ENCODE measurements at regions not wholly inside any gene's neighbourhood (a gene's known extent, or its start where the extent isn't known, plus 50 kb on each side); places are given as distances from the start of the nearest gene placed in this dataset.

DNA sequence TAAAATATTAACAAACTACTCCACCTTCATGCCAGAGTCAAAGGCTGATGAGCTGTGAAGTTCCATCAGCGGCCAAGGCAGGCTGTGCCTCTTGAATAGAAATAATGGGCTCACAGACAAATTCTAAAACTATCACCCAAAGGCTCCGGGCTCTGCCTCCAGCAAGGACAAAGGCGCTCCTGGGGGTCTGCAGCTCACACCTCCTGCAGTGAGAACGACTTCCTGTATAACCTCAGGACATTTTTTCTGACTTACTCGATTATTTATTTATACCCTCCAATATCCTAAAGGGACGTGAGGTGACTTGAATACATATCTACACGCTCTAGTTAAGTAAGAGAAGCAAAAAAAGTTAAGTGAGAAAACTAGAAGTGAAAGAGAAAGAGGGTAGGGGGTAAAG lies 500.7 kb downstream of the CCSER2 start:
- TF ChIP-seq, protein P1, sequence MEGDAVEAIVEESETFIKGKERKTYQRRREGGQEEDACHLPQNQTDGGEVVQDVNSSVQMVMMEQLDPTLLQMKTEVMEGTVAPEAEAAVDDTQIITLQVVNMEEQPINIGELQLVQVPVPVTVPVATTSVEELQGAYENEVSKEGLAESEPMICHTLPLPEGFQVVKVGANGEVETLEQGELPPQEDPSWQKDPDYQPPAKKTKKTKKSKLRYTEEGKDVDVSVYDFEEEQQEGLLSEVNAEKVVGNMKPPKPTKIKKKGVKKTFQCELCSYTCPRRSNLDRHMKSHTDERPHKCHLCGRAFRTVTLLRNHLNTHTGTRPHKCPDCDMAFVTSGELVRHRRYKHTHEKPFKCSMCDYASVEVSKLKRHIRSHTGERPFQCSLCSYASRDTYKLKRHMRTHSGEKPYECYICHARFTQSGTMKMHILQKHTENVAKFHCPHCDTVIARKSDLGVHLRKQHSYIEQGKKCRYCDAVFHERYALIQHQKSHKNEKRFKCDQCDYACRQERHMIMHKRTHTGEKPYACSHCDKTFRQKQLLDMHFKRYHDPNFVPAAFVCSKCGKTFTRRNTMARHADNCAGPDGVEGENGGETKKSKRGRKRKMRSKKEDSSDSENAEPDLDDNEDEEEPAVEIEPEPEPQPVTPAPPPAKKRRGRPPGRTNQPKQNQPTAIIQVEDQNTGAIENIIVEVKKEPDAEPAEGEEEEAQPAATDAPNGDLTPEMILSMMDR (conservative IDR thresholded peaks at IDR 0.05 in 1 of 2, IDR thresholded peaks at IDR 0.05 in 1 of 2; ENCODE audit: low read depth in 1 of 2, low read length in 2 of 2), result no peak
- TF ChIP-seq EZH2 (IDR thresholded peaks at IDR 0.05; ENCODE audit: low read length, missing control alignments), result no peak

Measured in fibroblast of lung (primary cell).